ENCODE measurements at regions not wholly inside any gene's neighbourhood (a gene's known extent, or its start where the extent isn't known, plus 50 kb on each side); places are given as distances from the start of the nearest gene placed in this dataset.
"Not testable (repeated sequence)": the region's sequence is repeated elsewhere in the genome, so short reads cannot be mapped to it uniquely, and the experiment has no call there.

GRCh38 chr3:87435926-87436620, 159.7 kb upstream of the POU1F1 start:
- no peak overlapping the region for H3K27ac ChIP-seq
- intact Hi-C loops (cut with DNase I; ENCODE audit: low total_unique reads), result no loop called here
- no peaks in the 10 kb centered on the region for H3K36me3 ChIP-seq
- H3K9me3 ChIP-seq, result no peaks in the 10 kb centered on the region
- H3K4me3 ChIP-seq, result no peak overlapping the region
- DNase-seq, result no peak
- TF ChIP-seq POLR2AphosphoS5 (IDR thresholded peaks at IDR 0.05), result no peak
- TF ChIP-seq EP300 (IDR thresholded peaks at IDR 0.05; ENCODE audit: low read depth), result no peak
- TF ChIP-seq POLR2A (IDR thresholded peaks at IDR 0.05), result no peak
- no peak for TF ChIP-seq CTCF (IDR thresholded peaks at IDR 0.05)
- no peaks in the 10 kb centered on the region for H3K4me1 ChIP-seq
- H3K27me3 ChIP-seq, result no peaks in the 10 kb centered on the region
- 41 to 42% methylated on average over 5 of the region's 5 CpGs for WGBS, 2 donors (ENCODE audit: low coverage in 1 of 2)
- in situ Hi-C loops (cut with MboI; ENCODE audit: low pct_ligation_motif_present in 1 of 4, low pct_unique_long_range_greater_than_20kb in 1 of 4, low sequenced_read_pairs in 3 of 4), result no loop called here

DNA sequence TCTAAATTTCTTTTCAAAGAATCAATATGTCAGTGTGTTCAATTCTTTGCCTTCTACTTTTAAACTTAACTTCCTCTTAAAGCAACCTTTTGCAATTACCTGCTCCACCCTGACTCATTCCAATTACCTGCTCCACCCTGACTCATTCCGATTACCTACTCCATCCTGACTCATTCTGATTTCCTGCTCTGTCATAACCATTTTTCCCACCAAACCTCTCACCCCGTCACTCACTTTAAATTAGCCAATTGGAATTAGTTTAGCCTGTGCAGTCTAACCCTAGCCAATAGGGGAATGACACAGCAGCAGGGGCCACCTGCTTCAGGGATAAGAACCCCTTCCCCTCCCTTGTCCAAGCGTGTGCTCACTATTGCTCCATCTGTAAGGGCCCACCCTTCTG, 157.1 kb upstream of the POU1F1 start:
- H3K36me3 ChIP-seq; H3K9me3 ChIP-seq; H3K4me1 ChIP-seq; intact Hi-C loops (cut with DNase I; ENCODE audit: low total_unique reads); H3K27me3 ChIP-seq; H3K27ac ChIP-seq; in situ Hi-C loops (cut with MboI; ENCODE audit: low pct_ligation_motif_present in 1 of 4, low pct_unique_long_range_greater_than_20kb in 1 of 4, low sequenced_read_pairs in 3 of 4); H3K4me3 ChIP-seq; DNase-seq: not testable (repeated sequence)
- 35 to 49% methylated on average over 2 to 3 of the region's 3 CpGs for WGBS, 2 donors (ENCODE audit: low coverage in 1 of 2)

- intact Hi-C loops (cut with DNase I; ENCODE audit: low total_unique reads), result no loop called here
- H3K27ac ChIP-seq, result no peak overlapping the region
- H3K27me3 ChIP-seq, result no peaks in the 10 kb centered on the region
- no peaks in the 10 kb centered on the region for H3K4me1 ChIP-seq
- H3K4me3 ChIP-seq, result no peak overlapping the region
- WGBS, 2 donors (ENCODE audit: low coverage in 1 of 2), result 80 to 100% methylated on average over 1 to 2 of the region's 2 CpGs
- TF ChIP-seq CTCF (IDR thresholded peaks at IDR 0.05) (no peak), EP300 (IDR thresholded peaks at IDR 0.05; ENCODE audit: low read depth) (no peak), POLR2A (IDR thresholded peaks at IDR 0.05) (no peak), POLR2AphosphoS5 (IDR thresholded peaks at IDR 0.05) (no peak)
- no peaks in the 10 kb centered on the region for H3K36me3 ChIP-seq
- DNase-seq, result no peak
- in situ Hi-C loops (cut with MboI; ENCODE audit: low pct_ligation_motif_present in 1 of 4, low pct_unique_long_range_greater_than_20kb in 1 of 4, low sequenced_read_pairs in 3 of 4), result no loop called here
- H3K9me3 ChIP-seq, result no peaks in the 10 kb centered on the region
Measured at GRCh38 chr3:87426918-87427317, 150.5 kb upstream of the POU1F1 start.

DNA sequence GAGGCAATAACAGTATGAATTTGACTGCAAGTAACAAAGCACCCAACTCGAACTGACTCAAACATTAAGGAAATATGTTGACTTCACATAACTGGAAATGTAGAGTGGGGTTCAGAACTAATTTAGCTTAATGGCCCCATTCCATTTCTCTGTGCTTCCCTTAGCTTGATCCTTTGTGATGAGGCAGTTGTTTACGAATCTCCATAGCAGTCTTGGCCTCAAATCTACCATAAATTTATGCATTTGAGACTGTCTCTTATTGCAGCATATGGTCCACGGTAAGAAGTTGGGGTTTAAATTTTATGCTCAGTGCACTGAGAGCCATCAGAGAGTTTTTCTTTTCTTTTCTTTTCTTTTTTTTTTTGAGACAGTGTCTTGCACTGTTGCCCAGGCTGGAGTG, 148.7 kb upstream of the POU1F1 start:
- no peak overlapping the region for H3K27ac ChIP-seq
- DNase-seq, result no peak
- 74 to 76% methylated on average over 2 to 3 of the region's 3 CpGs for WGBS, 2 donors (ENCODE audit: low coverage in 1 of 2)
- no peaks in the 10 kb centered on the region for H3K36me3 ChIP-seq
- in situ Hi-C loops (cut with MboI; ENCODE audit: low pct_ligation_motif_present in 1 of 4, low pct_unique_long_range_greater_than_20kb in 1 of 4, low sequenced_read_pairs in 3 of 4), result no loop called here
- no peak for TF ChIP-seq EP300 (IDR thresholded peaks at IDR 0.05; ENCODE audit: low read depth)
- no peak for TF ChIP-seq POLR2AphosphoS5 (IDR thresholded peaks at IDR 0.05)
- TF ChIP-seq POLR2A (IDR thresholded peaks at IDR 0.05), result no peak
- no peak for TF ChIP-seq CTCF (IDR thresholded peaks at IDR 0.05)
- H3K9me3 ChIP-seq, result no peaks in the 10 kb centered on the region
- no peak overlapping the region for H3K4me3 ChIP-seq
- H3K4me1 ChIP-seq, result no peaks in the 10 kb centered on the region
- H3K27me3 ChIP-seq, result no peaks in the 10 kb centered on the region
- intact Hi-C loops (cut with DNase I; ENCODE audit: low total_unique reads), result no loop called here

DNA sequence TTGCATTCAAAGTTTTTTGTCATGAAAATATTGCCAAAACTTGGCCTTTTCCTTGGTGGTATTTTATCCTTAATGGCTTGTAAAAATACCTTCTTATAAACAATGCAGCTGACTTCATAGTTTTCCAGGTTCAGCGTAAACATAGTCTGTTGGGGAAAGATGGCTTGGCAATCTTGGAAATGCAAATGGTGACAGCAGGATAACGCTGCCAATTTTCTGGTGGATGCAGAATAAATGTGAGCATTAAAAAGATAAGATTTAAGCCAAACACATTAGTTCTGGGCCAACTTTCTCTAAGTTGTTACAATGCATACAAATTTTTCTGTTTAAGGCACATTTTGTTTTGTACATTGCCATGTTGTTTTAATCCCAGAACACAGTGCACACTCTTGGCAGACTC, 147.0 kb upstream of the POU1F1 start:
- no peak for DNase-seq
- Histone ChIP-seq H3K9me3 (no peaks in the 10 kb centered on the region), H3K4me1 (no peaks in the 10 kb centered on the region), H3K4me3 (no peak overlapping the region), H3K27me3 (no peaks in the 10 kb centered on the region), H3K36me3 (no peaks in the 10 kb centered on the region), H3K27ac (no peak overlapping the region)
- TF ChIP-seq EP300 (IDR thresholded peaks at IDR 0.05; ENCODE audit: low read depth), result no peak
- TF ChIP-seq POLR2AphosphoS5 (IDR thresholded peaks at IDR 0.05), result no peak
- TF ChIP-seq POLR2A (IDR thresholded peaks at IDR 0.05), result no peak
- TF ChIP-seq CTCF (IDR thresholded peaks at IDR 0.05), result no peak
- in situ Hi-C loops (cut with MboI; ENCODE audit: low pct_ligation_motif_present in 1 of 4, low pct_unique_long_range_greater_than_20kb in 1 of 4, low sequenced_read_pairs in 3 of 4), result no loop called here
- intact Hi-C loops (cut with DNase I; ENCODE audit: low total_unique reads), result no loop called here
- 79 to 91% methylated on average over 2 of the region's 2 CpGs for WGBS, 2 donors (ENCODE audit: low coverage in 1 of 2)
